Activated naive CD8-positive, alpha-beta T cell treated with anti-CD3 and anti-CD28 coated beads, Interleukin-2, amount 10 ng/mL, durations not matched to agents 7 days and 5 days (primary cell): ENCODE measurements at regions not wholly inside any gene's neighbourhood (a gene's known extent, or its start where the extent isn't known, plus 50 kb on each side); places are given as distances from the start of the nearest gene placed in this dataset.

ENCODE experiments used
- ATAC-seq: fragments of 150-1000 bp; cut with Tn5 transposase; one replicate; pipeline ENCODE4 v1.10.0; 2021; ENCODE audit warnings: low read depth, moderate library complexity
- POLR2A ChIA-PET: fragments of 350-600 bp; sonication (Branson Sonifier 250); formaldehyde crosslinking; loops from one replicate; lab custom pipeline; 2021; ENCODE audit warnings: antibody characterized with exemption; lab: Charles Lee
- DNase-seq: peaks from one replicate; pipeline ENCODE4 v3.0.0; 2021
- H3K27ac Mint-ChIP-seq: one replicate; pipeline ENCODE4 v1.8.0; 2022; ENCODE audit warnings: mild to moderate bottlenecking, mixed read lengths
- H3K27me3 Mint-ChIP-seq: one replicate; pipeline ENCODE4 v1.8.0; 2022; ENCODE audit warnings: mild to moderate bottlenecking, moderate library complexity, mixed read lengths
- H3K36me3 Mint-ChIP-seq: one replicate; pipeline ENCODE4 v1.8.0; 2021; ENCODE audit warnings: mild to moderate bottlenecking, mixed read lengths
- H3K4me1 Mint-ChIP-seq: one replicate; pipeline ENCODE4 v1.8.0; 2021; ENCODE audit warnings: mixed read lengths
- H3K4me3 Mint-ChIP-seq: one replicate; pipeline ENCODE4 v1.8.0; 2022; ENCODE audit warnings: mild to moderate bottlenecking, moderate library complexity, mixed read lengths
- H3K9me3 Mint-ChIP-seq: one replicate; pipeline ENCODE4 v1.8.0; 2021; ENCODE audit warnings: mixed read lengths

- H3K4me1 Mint-ChIP-seq, result no peaks in the 10 kb centered on the region
- POLR2A ChIA-PET, result no interaction called here
- DNase-seq (no peak), ATAC-seq (no peak)
- no peak overlapping the region for H3K27ac Mint-ChIP-seq
- H3K9me3 Mint-ChIP-seq, result peaks cover 3% of the 10 kb centered on the region
- H3K27me3 Mint-ChIP-seq, result no peaks in the 10 kb centered on the region
- H3K36me3 Mint-ChIP-seq, result no peaks in the 10 kb centered on the region
- no peak overlapping the region for H3K4me3 Mint-ChIP-seq
Measured at GRCh38 chr3:30069056-30069455, 537.3 kb upstream of the TGFBR2 start.

- no peaks in the 10 kb centered on the region for H3K36me3 Mint-ChIP-seq
Measured at GRCh38 chr3:30073040-30073439, 533.4 kb upstream of the TGFBR2 start.

GRCh38 chr3:30073622-30074021, 532.8 kb upstream of the TGFBR2 start:
- Mint-ChIP-seq H3K9me3 (no peaks in the 10 kb centered on the region), H3K4me3 (no peak overlapping the region), H3K27me3 (no peaks in the 10 kb centered on the region), H3K4me1 (no peaks in the 10 kb centered on the region), H3K27ac (no peak overlapping the region), H3K36me3 (no peaks in the 10 kb centered on the region)
- ATAC-seq, result no peak
- no peak for DNase-seq
- POLR2A ChIA-PET, result no interaction called here

More at GRCh38 chr3:30073040-30073439, 533.4 kb upstream of the TGFBR2 start:
- ATAC-seq (no peak), DNase-seq (no peak)
- Mint-ChIP-seq H3K4me3 (no peak overlapping the region), H3K4me1 (no peaks in the 10 kb centered on the region), H3K9me3 (no peaks in the 10 kb centered on the region), H3K27me3 (no peaks in the 10 kb centered on the region), H3K27ac (no peak overlapping the region)
- POLR2A ChIA-PET, result no interaction called here

GRCh38 chr3:30075514-30075913, 530.9 kb upstream of the TGFBR2 start:
- H3K4me1 Mint-ChIP-seq, result no peaks in the 10 kb centered on the region
- H3K4me3 Mint-ChIP-seq, result no peak overlapping the region
- DNase-seq, result no peak
- no peaks in the 10 kb centered on the region for H3K9me3 Mint-ChIP-seq
- H3K27ac Mint-ChIP-seq, result no peak overlapping the region
- no peak for ATAC-seq
- H3K27me3 Mint-ChIP-seq, result no peaks in the 10 kb centered on the region
- H3K36me3 Mint-ChIP-seq, result no peaks in the 10 kb centered on the region
- POLR2A ChIA-PET, result no interaction called here

GRCh38 chr3:30076899-30077298, 529.5 kb upstream of the TGFBR2 start:
- Mint-ChIP-seq H3K27me3 (no peaks in the 10 kb centered on the region), H3K36me3 (no peaks in the 10 kb centered on the region), H3K27ac (no peak overlapping the region), H3K4me1 (no peaks in the 10 kb centered on the region), H3K4me3 (no peak overlapping the region), H3K9me3 (no peaks in the 10 kb centered on the region)
- DNase-seq, result no peak
- ATAC-seq, result no peak
- POLR2A ChIA-PET, result interaction anchor here (0.6 kb wide), 1 partner anchor 537 kb away, joined by 3 read pairs; no protein-coding TSS in a partner anchor

- Mint-ChIP-seq H3K36me3 (no peaks in the 10 kb centered on the region), H3K4me1 (no peaks in the 10 kb centered on the region), H3K27ac (no peak overlapping the region), H3K27me3 (peaks cover 5% of the 10 kb centered on the region), H3K4me3 (no peak overlapping the region), H3K9me3 (no peaks in the 10 kb centered on the region)
- DNase-seq, result no peak
- no peak for ATAC-seq
- POLR2A ChIA-PET, result no interaction called here
Measured at GRCh38 chr3:30077746-30078145, 528.7 kb upstream of the TGFBR2 start.

GRCh38 chr3:30078736-30079135, 527.7 kb upstream of the TGFBR2 start:
- DNase-seq (no peak), ATAC-seq (no peak)
- Mint-ChIP-seq H3K36me3 (no peaks in the 10 kb centered on the region), H3K4me3 (no peak overlapping the region), H3K4me1 (no peaks in the 10 kb centered on the region), H3K27ac (no peak overlapping the region), H3K27me3 (peaks cover 7% of the 10 kb centered on the region), H3K9me3 (no peaks in the 10 kb centered on the region)
- POLR2A ChIA-PET, result no interaction called here

- POLR2A ChIA-PET, result no interaction called here
- Mint-ChIP-seq H3K4me3 (no peak overlapping the region), H3K36me3 (no peaks in the 10 kb centered on the region), H3K4me1 (peaks cover 15% of the 10 kb centered on the region), H3K27ac (no peak overlapping the region), H3K9me3 (no peaks in the 10 kb centered on the region), H3K27me3 (peaks cover 7% of the 10 kb centered on the region)
- DNase-seq (no peak), ATAC-seq (no peak)
Measured at GRCh38 chr3:30081904-30082303, 524.5 kb upstream of the TGFBR2 start.

- peaks cover 7% of the 10 kb centered on the region for H3K27me3 Mint-ChIP-seq
- no peaks in the 10 kb centered on the region for H3K9me3 Mint-ChIP-seq
- H3K27ac Mint-ChIP-seq, result no peak overlapping the region
- H3K36me3 Mint-ChIP-seq, result no peaks in the 10 kb centered on the region
- no peak overlapping the region for H3K4me3 Mint-ChIP-seq
- H3K4me1 Mint-ChIP-seq, result peaks cover 15% of the 10 kb centered on the region
- DNase-seq, result no peak
- ATAC-seq, result no peak
- POLR2A ChIA-PET, result no interaction called here
Measured at GRCh38 chr3:30082652-30083051, 523.7 kb upstream of the TGFBR2 start.

- Mint-ChIP-seq H3K4me3 (no peak overlapping the region), H3K9me3 (no peaks in the 10 kb centered on the region), H3K4me1 (peaks cover 15% of the 10 kb centered on the region), H3K27ac (no peak overlapping the region), H3K36me3 (no peaks in the 10 kb centered on the region), H3K27me3 (peaks cover 7% of the 10 kb centered on the region)
- ATAC-seq (no peak), DNase-seq (no peak)
- POLR2A ChIA-PET, result no interaction called here
Measured at GRCh38 chr3:30083315-30083714, 523.1 kb upstream of the TGFBR2 start.

GRCh38 chr3:30084316-30084715, 522.1 kb upstream of the TGFBR2 start:
- H3K9me3 Mint-ChIP-seq, result no peaks in the 10 kb centered on the region
- H3K36me3 Mint-ChIP-seq, result no peaks in the 10 kb centered on the region
- POLR2A ChIA-PET, result no interaction called here
- H3K4me3 Mint-ChIP-seq, result no peak overlapping the region
- DNase-seq (no peak), ATAC-seq (no peak)
- H3K27ac Mint-ChIP-seq, result no peak overlapping the region
- peaks cover 15% of the 10 kb centered on the region for H3K4me1 Mint-ChIP-seq
- H3K27me3 Mint-ChIP-seq, result peaks cover 7% of the 10 kb centered on the region

- no peak for ATAC-seq
- Mint-ChIP-seq H3K27ac (no peak overlapping the region), H3K9me3 (no peaks in the 10 kb centered on the region), H3K27me3 (peaks cover 9% of the 10 kb centered on the region), H3K4me1 (peaks cover 15% of the 10 kb centered on the region), H3K4me3 (no peak overlapping the region), H3K36me3 (no peaks in the 10 kb centered on the region)
- POLR2A ChIA-PET, result no interaction called here
- no peak for DNase-seq
Measured at GRCh38 chr3:30084971-30085403, 521.4 kb upstream of the TGFBR2 start.

GRCh38 chr3:30085486-30085885, 520.9 kb upstream of the TGFBR2 start:
- Mint-ChIP-seq H3K9me3 (no peaks in the 10 kb centered on the region), H3K4me1 (peaks cover 15% of the 10 kb centered on the region), H3K27ac (no peak overlapping the region), H3K27me3 (peaks cover 9% of the 10 kb centered on the region), H3K4me3 (peak overlapping the region; percentile 14), H3K36me3 (no peaks in the 10 kb centered on the region)
- ATAC-seq (no peak), DNase-seq (no peak)
- POLR2A ChIA-PET, result no interaction called here

GRCh38 chr3:30091686-30092085, 514.7 kb upstream of the TGFBR2 start:
- ATAC-seq (no peak), DNase-seq (no peak)
- H3K4me3 Mint-ChIP-seq, result no peak overlapping the region
- H3K4me1 Mint-ChIP-seq, result no peaks in the 10 kb centered on the region
- no peak overlapping the region for H3K27ac Mint-ChIP-seq
- H3K36me3 Mint-ChIP-seq, result no peaks in the 10 kb centered on the region
- no peaks in the 10 kb centered on the region for H3K9me3 Mint-ChIP-seq
- peaks cover 4% of the 10 kb centered on the region for H3K27me3 Mint-ChIP-seq
- POLR2A ChIA-PET, result no interaction called here
